Activated effector memory CD4-positive, alpha-beta T cell treated with anti-CD3 and anti-CD28 coated beads, Interleukin-2, amount 50 U/mL, for 16 hours (primary cell): ENCODE measurements at regions not wholly inside any gene's neighbourhood (a gene's known extent, or its start where the extent isn't known, plus 50 kb on each side); places are given as distances from the start of the nearest gene placed in this dataset.
A peak's percentile ranks its signal among the peaks of the same experiment; 100 is the strongest.
"Not testable (repeated sequence)": the region's sequence is repeated elsewhere in the genome, so short reads cannot be mapped to it uniquely, and the experiment has no call there.

Source experiments
- DNase-seq: peaks from one replicate; pipeline ENCODE4 v3.0.0-alpha.2; 2020

- DNase-seq = not testable (repeated sequence)
Observed at GRCh38 chr15:84360902-84361301, 125.3 kb downstream of the GOLGA6L4 start.

- not testable (repeated sequence) for DNase-seq
Observed at GRCh38 chr15:84384421-84384820, 148.8 kb downstream of the GOLGA6L4 start.

- peak; percentile 30 for DNase-seq
Observed at GRCh38 chr15:84387086-84387485, 151.5 kb downstream of the GOLGA6L4 start.

- DNase-seq = not testable (repeated sequence)
Observed at GRCh38 chr15:84388201-84388600, 152.6 kb downstream of the GOLGA6L4 start.

- DNase-seq = not testable (repeated sequence)
Observed at GRCh38 chr15:84388638-84389037, 153.1 kb downstream of the GOLGA6L4 start.

- peak; percentile 44 for DNase-seq
Observed at GRCh38 chr15:84390324-84390723, 154.8 kb downstream of the GOLGA6L4 start.

GRCh38 chr15:84391191-84391590, 155.6 kb downstream of the GOLGA6L4 start:
- no peak for DNase-seq

- DNase-seq = not testable (repeated sequence)
Observed at GRCh38 chr15:84392020-84392419, 156.4 kb downstream of the GOLGA6L4 start.

GRCh38 chr15:84393386-84393936, 157.9 kb downstream of the GOLGA6L4 start:
- DNase-seq = not testable (repeated sequence)

GRCh38 chr15:84393966-84394365, 158.4 kb downstream of the GOLGA6L4 start:
- not testable (repeated sequence) for DNase-seq

GRCh38 chr15:84395384-84395783, 159.8 kb downstream of the GOLGA6L4 start:
- not testable (repeated sequence) for DNase-seq

GRCh38 chr15:84395881-84396280, 160.3 kb downstream of the GOLGA6L4 start:
- not testable (repeated sequence) for DNase-seq

GRCh38 chr15:84397066-84397465, 161.5 kb downstream of the GOLGA6L4 start:
- DNase-seq = peak; percentile 57

- DNase-seq = not testable (repeated sequence)
Observed at GRCh38 chr15:84398087-84398486, 162.5 kb downstream of the GOLGA6L4 start.

- peak; percentile 61 for DNase-seq
Observed at GRCh38 chr15:84398763-84399701, 163.5 kb downstream of the GOLGA6L4 start.

- DNase-seq = peak; percentile 57
Observed at GRCh38 chr15:84400017-84400740, 164.6 kb downstream of the GOLGA6L4 start.

- DNase-seq = peak; percentile 39
Observed at GRCh38 chr15:84400820-84401219, 165.2 kb downstream of the GOLGA6L4 start.

GRCh38 chr15:84401461-84401860, 165.9 kb downstream of the GOLGA6L4 start:
- DNase-seq = not testable (repeated sequence)

GRCh38 chr15:84401891-84402840, 166.6 kb downstream of the GOLGA6L4 start:
- not testable (repeated sequence) for DNase-seq

- DNase-seq = no peak
Observed at GRCh38 chr15:84402856-84403608, 167.5 kb downstream of the GOLGA6L4 start.

- DNase-seq = not testable (repeated sequence)
Observed at GRCh38 chr15:84409357-84409756, 173.8 kb downstream of the GOLGA6L4 start.
